Neuronal stem cell (in vitro differentiated cells): ENCODE measurements at regions not wholly inside any gene's neighbourhood (a gene's known extent, or its start where the extent isn't known, plus 50 kb on each side); places are given as distances from the start of the nearest gene placed in this dataset.

ENCODE experiments used
- DNase-seq: peaks from one replicate; pipeline ENCODE4 v3.0.0-alpha.2; 2013; ENCODE audit warnings: low spot score
- H2AFZ ChIP-seq: one replicate; pipeline ENCODE4 v1.6.1; 2013; ENCODE audit warnings: mild to moderate bottlenecking, low read length, inconsistent platforms
- H2AK5ac ChIP-seq: 2 replicates; pipeline ENCODE4 v1.6.1; 2013; ENCODE audit warnings: low read depth, mild to moderate bottlenecking, inconsistent platforms, low read length, moderate library complexity, mixed read lengths
- H2BK120ac ChIP-seq: 2 replicates; pipeline ENCODE4 v1.6.1; 2013; ENCODE audit warnings: low read depth, mild to moderate bottlenecking, inconsistent platforms, low read length, moderate library complexity, mixed read lengths
- H2BK12ac ChIP-seq: one replicate; pipeline ENCODE4 v1.6.1; 2013; ENCODE audit warnings: low read length, inconsistent platforms
- H2BK15ac ChIP-seq: 2 replicates; pipeline ENCODE4 v1.6.1; 2013; ENCODE audit warnings: mild to moderate bottlenecking, low read length, inconsistent platforms, mixed read lengths
- H2BK5ac ChIP-seq: one replicate; pipeline ENCODE4 v1.6.1; 2013; ENCODE audit warnings: inconsistent platforms, mild to moderate bottlenecking, low read length, moderate library complexity
- H3K14ac ChIP-seq: one replicate; pipeline ENCODE4 v1.6.1; 2013; ENCODE audit warnings: low read length, inconsistent platforms
- H3K18ac ChIP-seq: 2 replicates; pipeline ENCODE4 v1.6.1; 2013; ENCODE audit warnings: low read length, inconsistent platforms
- H3K23ac ChIP-seq: 2 replicates; pipeline ENCODE4 v1.6.1; 2013; ENCODE audit warnings: low read depth, mild to moderate bottlenecking, mixed read lengths, low read length, inconsistent platforms; ENCODE audit not compliant: poor library complexity
- H3K27ac ChIP-seq: replicated peaks from 3 replicates; pipeline ENCODE4 v1.5.1; 2013; ENCODE audit warnings: low read length, inconsistent platforms
- H3K27me3 ChIP-seq, 3 experiments: 2 replicates each; pipeline ENCODE4 v1.6.1; 2013; ENCODE audit warnings: low read length in 3 of 3, mild to moderate bottlenecking in 2 of 3, inconsistent platforms in 1 of 3, low read depth in 1 of 3, mixed read lengths in 1 of 3, moderate library complexity in 1 of 3; ENCODE audit not compliant: control insufficient read depth in 3 of 3, insufficient read depth in 3 of 3
- H3K36me3 ChIP-seq, 2 donors: replicated peaks in 1 of 2; 2 replicates each; pipeline ENCODE4 v1.6.1; 2013; ENCODE audit warnings: low read length in 2 of 2; ENCODE audit not compliant: control insufficient read depth in 2 of 2, insufficient read depth in 2 of 2
- H3K4ac ChIP-seq: 2 replicates; pipeline ENCODE4 v1.6.1; 2013; ENCODE audit warnings: inconsistent platforms, mild to moderate bottlenecking, low read length, moderate library complexity
- H3K4me1 ChIP-seq, 2 donors: 1 replicate in 1 of 2; 2 replicates in 1 of 2; pipeline ENCODE4 v1.6.1; 2013; ENCODE audit warnings: low read length in 2 of 2, low read depth in 1 of 2; ENCODE audit not compliant: control insufficient read depth in 2 of 2, insufficient read depth in 1 of 2
- H3K4me2 ChIP-seq: one replicate; pipeline ENCODE4 v1.6.1; 2013; ENCODE audit warnings: mild to moderate bottlenecking, low read length, inconsistent platforms; ENCODE audit not compliant: insufficient read depth, poor library complexity, severe bottlenecking
- H3K4me3 ChIP-seq, 2 donors: 2 replicates each; pipeline ENCODE4 v1.5.1; 2013; ENCODE audit warnings: low read length in 2 of 2, mild to moderate bottlenecking in 2 of 2, inconsistent platforms in 1 of 2, moderate library complexity in 1 of 2
- H3K79me1 ChIP-seq: one replicate; pipeline ENCODE4 v1.6.1; 2013; ENCODE audit warnings: low read depth, mild to moderate bottlenecking, inconsistent platforms, low read length, moderate library complexity
- H3K9ac ChIP-seq: one replicate; pipeline ENCODE4 v1.6.1; 2013; ENCODE audit warnings: mild to moderate bottlenecking, low read depth, low read length, inconsistent platforms; ENCODE audit not compliant: poor library complexity
- H3K9me3 ChIP-seq, 2 donors: replicated peaks in 1 of 2; 2 replicates each; pipeline versions ENCODE3 to v1.6.1; 2013; ENCODE audit warnings: low read length in 2 of 2, mild to moderate bottlenecking in 2 of 2, inconsistent platforms in 1 of 2, low read depth in 1 of 2, mixed read lengths in 1 of 2, moderate library complexity in 1 of 2; ENCODE audit not compliant: control insufficient read depth in 2 of 2, insufficient read depth in 1 of 2
- H4K8ac ChIP-seq: one replicate; pipeline ENCODE4 v1.6.1; 2013; ENCODE audit warnings: low read depth, mild to moderate bottlenecking, inconsistent platforms, low read length, moderate library complexity
- H4K91ac ChIP-seq: one replicate; pipeline ENCODE4 v1.6.1; 2013; ENCODE audit warnings: low read length, low read depth, mild to moderate bottlenecking, inconsistent platforms; ENCODE audit not compliant: poor library complexity
- WGBS, 2 donors: extraction: QIAGEN DNeasy Blood & Tissue Kit; methylation state at CpG; one replicate each; pipeline ENCODE4 v1.1.7; 2013; ENCODE audit warnings: missing lambda C conversion rate in 2 of 2, mixed read lengths in 1 of 2; ENCODE audit not compliant: insufficient read length in 2 of 2, insufficient replicate concordance in 1 of 2; ENCODE audit errors: extremely low coverage in 2 of 2; 5-methylcytosine and 5-hydroxymethylcytosine counted together

- Histone ChIP-seq H3K27me3 (no peaks in the 10 kb centered on the region), H3K18ac (no peak overlapping the region), H3K14ac (no peak overlapping the region), H4K91ac (no peak overlapping the region), H2BK5ac (no peak overlapping the region), H2AFZ (no peak overlapping the region), H3K79me1 (no peaks in the 10 kb centered on the region), H3K9me3 (no peaks in the 10 kb centered on the region), H3K4ac (no peak overlapping the region), H2AK5ac (no peak overlapping the region), H3K23ac (no peak overlapping the region), H2BK120ac (no peak overlapping the region), H4K8ac (no peak overlapping the region), H3K27ac (no peak overlapping the region), H3K9ac (no peak overlapping the region), H3K4me2 (no peak overlapping the region), H3K36me3 (no peaks in the 10 kb centered on the region), H2BK12ac (no peak overlapping the region), H3K4me3 (no peak overlapping the region), H2BK15ac (no peak overlapping the region), H3K4me1 (no peaks in the 10 kb centered on the region)
- DNase-seq: no peak
- no CpG with 5 or more reads among the region's 3 CpGs for WGBS, 2 donors
Observed at GRCh38 chr6:103707596-103708325, 1152.0 kb downstream of the HACE1 start.

DNA sequence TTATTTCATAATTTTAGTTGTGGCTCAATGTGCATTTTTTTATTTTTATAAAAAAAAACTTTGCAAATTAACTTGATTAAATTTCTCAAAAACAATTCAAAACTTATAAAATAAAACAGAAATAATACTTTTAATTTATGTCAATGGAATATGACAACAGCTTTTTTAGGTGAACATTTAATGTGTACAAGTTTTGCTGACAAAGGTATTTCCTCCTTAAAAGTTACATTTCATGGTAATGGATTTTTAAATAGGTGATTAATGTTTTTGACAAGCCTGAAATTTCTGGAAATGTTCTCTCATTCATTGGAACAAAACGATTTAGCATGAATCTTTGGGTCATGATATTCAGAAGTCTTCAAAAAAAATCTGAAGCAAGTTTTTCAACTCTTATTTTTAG lies 1160.0 kb downstream of the HACE1 start:
- WGBS, 2 donors: no CpG with 5 or more reads among the region's 1 CpG
- no peak for DNase-seq
- no peak overlapping the region for H2BK12ac ChIP-seq

DNA sequence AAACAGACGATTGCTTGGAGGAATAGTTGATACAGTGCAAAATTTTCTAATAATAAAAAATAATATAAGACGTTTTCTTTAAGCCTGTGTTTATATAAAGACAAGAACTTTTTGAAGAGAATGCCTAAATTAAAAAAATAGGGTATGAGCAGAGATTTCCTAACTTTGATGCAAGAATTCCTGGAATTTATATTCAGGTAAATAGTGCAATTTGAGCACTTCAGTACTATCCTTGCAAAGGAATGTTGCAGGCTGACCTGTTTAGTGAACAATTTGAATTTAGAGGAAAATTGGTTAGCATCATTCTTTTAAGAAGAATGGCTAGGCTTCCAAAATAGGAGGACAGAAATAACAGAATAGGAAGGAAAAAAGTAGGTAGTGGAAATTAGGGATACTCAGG lies 1172.3 kb downstream of the HACE1 start:
- Histone ChIP-seq H2AFZ (no peak overlapping the region), H2BK5ac (no peak overlapping the region), H3K14ac (no peak overlapping the region), H3K18ac (no peak overlapping the region), H3K36me3 (no peaks in the 10 kb centered on the region), H2BK15ac (no peak overlapping the region), H2BK120ac (no peak overlapping the region), H3K27me3 (no peaks in the 10 kb centered on the region), H3K4ac (no peak overlapping the region), H3K9me3 (no peaks in the 10 kb centered on the region), H4K8ac (no peak overlapping the region), H4K91ac (no peak overlapping the region), H3K9ac (no peak overlapping the region), H2AK5ac (no peak overlapping the region), H3K23ac (no peak overlapping the region), H3K4me2 (no peak overlapping the region), H3K27ac (no peak overlapping the region), H3K79me1 (no peaks in the 10 kb centered on the region), H3K4me3 (no peak overlapping the region), H2BK12ac (no peak overlapping the region), H3K4me1 (no peaks in the 10 kb centered on the region)
- no CpG with 5 or more reads among the region's 2 CpGs for WGBS, 2 donors
- no peak for DNase-seq

More for the DNA sequence above, 1160.0 kb downstream of the HACE1 start:
- no peak overlapping the region for H3K23ac ChIP-seq
- no peak overlapping the region for H3K14ac ChIP-seq
- no peak overlapping the region for H4K91ac ChIP-seq
- H3K27ac ChIP-seq: no peak overlapping the region
- no peaks in the 10 kb centered on the region for H3K9me3 ChIP-seq
- H3K18ac ChIP-seq: no peak overlapping the region
- H3K4me2 ChIP-seq: no peak overlapping the region
- H3K4ac ChIP-seq: no peak overlapping the region
- H2BK5ac ChIP-seq: no peak overlapping the region
- no peak overlapping the region for H4K8ac ChIP-seq
- H3K36me3 ChIP-seq: no peaks in the 10 kb centered on the region
- no peaks in the 10 kb centered on the region for H3K27me3 ChIP-seq
- no peak overlapping the region for H2BK120ac ChIP-seq
- no peak overlapping the region for H3K4me3 ChIP-seq
- H3K79me1 ChIP-seq: no peaks in the 10 kb centered on the region
- H2AFZ ChIP-seq: no peak overlapping the region
- no peak overlapping the region for H2AK5ac ChIP-seq
- no peak overlapping the region for H2BK15ac ChIP-seq
- no peak overlapping the region for H3K9ac ChIP-seq
- H3K4me1 ChIP-seq: no peaks in the 10 kb centered on the region

GRCh38 chr6:103680116-103680515 lies 1179.6 kb downstream of the HACE1 start:
- Histone ChIP-seq H3K36me3 (no peaks in the 10 kb centered on the region), H2BK12ac (no peak overlapping the region), H2BK5ac (no peak overlapping the region), H3K27me3 (no peaks in the 10 kb centered on the region), H3K14ac (no peak overlapping the region), H3K9me3 (peaks cover 2 to 4% of the 10 kb centered on the region in 2 donors), H4K8ac (no peak overlapping the region), H3K4me1 (no peaks in the 10 kb centered on the region), H4K91ac (no peak overlapping the region), H2BK120ac (no peak overlapping the region), H3K4ac (no peak overlapping the region), H3K18ac (no peak overlapping the region), H3K9ac (no peak overlapping the region), H3K23ac (no peak overlapping the region), H2BK15ac (no peak overlapping the region), H3K27ac (no peak overlapping the region), H2AK5ac (no peak overlapping the region), H3K4me2 (no peak overlapping the region), H2AFZ (no peak overlapping the region), H3K4me3 (no peak overlapping the region), H3K79me1 (no peaks in the 10 kb centered on the region)
- no CpG with 5 or more reads among the region's 1 CpG for WGBS, 2 donors
- no peak for DNase-seq
